ENCODE measurements at regions not wholly inside any gene's neighbourhood (a gene's known extent, or its start where the extent isn't known, plus 50 kb on each side); places are given as distances from the start of the nearest gene placed in this dataset.

DNA sequence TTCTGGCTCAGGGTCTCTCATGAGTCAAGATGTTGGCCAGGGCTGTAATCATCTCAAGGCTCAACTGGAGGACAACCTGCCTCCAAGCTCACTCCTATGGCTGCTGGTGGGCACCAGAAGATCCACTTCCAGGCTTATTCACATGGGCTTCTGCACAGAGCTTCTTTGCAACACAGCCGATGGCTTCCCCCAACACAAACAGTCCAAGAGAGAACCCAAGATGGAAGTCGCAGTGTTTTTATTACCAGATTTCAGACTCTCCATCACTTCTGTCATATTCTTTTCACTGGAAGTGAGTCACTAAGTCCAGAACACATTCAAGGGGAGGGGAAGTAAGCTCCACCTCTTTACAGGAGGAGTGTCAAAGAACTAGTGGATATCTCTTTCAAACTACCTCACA lies 75.5 kb downstream of the CD164 start (continued):
- TF ChIP-seq BACH1 (tag; IDR thresholded peaks at IDR 0.05) (peak; percentile 83; the same call in 1 of the 2 replicates), CXXC5 (CRISPR knock-in tag; IDR thresholded peaks at IDR 0.05) (peak; percentile 79), MEF2D (tag; conservative IDR thresholded peaks at IDR 0.05; ENCODE audit: low read depth) (peak; percentile 82; the same call in 1 of the 2 replicates), ZNF134 (CRISPR knock-in tag; conservative IDR thresholded peaks at IDR 0.05) (no peak), ZNF143 (CRISPR knock-in tag; IDR thresholded peaks at IDR 0.05) (no peak), PTRF (tag; IDR thresholded peaks at IDR 0.05) (peak; percentile 84), JUN (IDR thresholded peaks at IDR 0.05; ENCODE audit: borderline replicate concordance, low read depth, low read length) (peak; percentile 22; the same call in 1 of the 2 replicates), JUN (CRISPR knock-in tag; IDR thresholded peaks at IDR 0.05; ENCODE audit: borderline replicate concordance) (no peak), ZNF175 (CRISPR knock-in tag; IDR thresholded peaks at IDR 0.05; ENCODE audit: low read depth) (peak; percentile 80; the same call in 1 of the 2 replicates), PURB (CRISPR knock-in tag; IDR thresholded peaks at IDR 0.05; ENCODE audit: low read depth) (no peak), KLF6 (CRISPR knock-in tag; IDR thresholded peaks at IDR 0.05; ENCODE audit: borderline replicate concordance) (peak; percentile 69; the same call in 1 of the 2 replicates), TRIM24 (IDR thresholded peaks at IDR 0.05) (no peak), DIDO1 (tag; IDR thresholded peaks at IDR 0.05; ENCODE audit: low read depth) (no peak)
- TF ChIP-seq, protein P1, sequence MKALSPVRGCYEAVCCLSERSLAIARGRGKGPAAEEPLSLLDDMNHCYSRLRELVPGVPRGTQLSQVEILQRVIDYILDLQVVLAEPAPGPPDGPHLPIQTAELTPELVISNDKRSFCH (CRISPR knock-in tag; IDR thresholded peaks at IDR 0.05), result 0 out of 2 replicates have a peak, but pooled peaks have one; percentile 55
- TF ChIP-seq, protein P1 (tag; IDR thresholded peaks at IDR 0.05), result no peak; the same call in 1 of the 2 replicates
- TF ChIP-seq, protein P2, sequence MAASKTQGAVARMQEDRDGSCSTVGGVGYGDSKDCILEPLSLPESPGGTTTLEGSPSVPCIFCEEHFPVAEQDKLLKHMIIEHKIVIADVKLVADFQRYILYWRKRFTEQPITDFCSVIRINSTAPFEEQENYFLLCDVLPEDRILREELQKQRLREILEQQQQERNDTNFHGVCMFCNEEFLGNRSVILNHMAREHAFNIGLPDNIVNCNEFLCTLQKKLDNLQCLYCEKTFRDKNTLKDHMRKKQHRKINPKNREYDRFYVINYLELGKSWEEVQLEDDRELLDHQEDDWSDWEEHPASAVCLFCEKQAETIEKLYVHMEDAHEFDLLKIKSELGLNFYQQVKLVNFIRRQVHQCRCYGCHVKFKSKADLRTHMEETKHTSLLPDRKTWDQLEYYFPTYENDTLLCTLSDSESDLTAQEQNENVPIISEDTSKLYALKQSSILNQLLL (CRISPR knock-in tag; IDR thresholded peaks at IDR 0.05; ENCODE audit: borderline replicate concordance), result no peak
- TF ChIP-seq, protein P3, sequence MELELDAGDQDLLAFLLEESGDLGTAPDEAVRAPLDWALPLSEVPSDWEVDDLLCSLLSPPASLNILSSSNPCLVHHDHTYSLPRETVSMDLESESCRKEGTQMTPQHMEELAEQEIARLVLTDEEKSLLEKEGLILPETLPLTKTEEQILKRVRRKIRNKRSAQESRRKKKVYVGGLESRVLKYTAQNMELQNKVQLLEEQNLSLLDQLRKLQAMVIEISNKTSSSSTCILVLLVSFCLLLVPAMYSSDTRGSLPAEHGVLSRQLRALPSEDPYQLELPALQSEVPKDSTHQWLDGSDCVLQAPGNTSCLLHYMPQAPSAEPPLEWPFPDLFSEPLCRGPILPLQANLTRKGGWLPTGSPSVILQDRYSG (tag; conservative IDR thresholded peaks at IDR 0.05; ENCODE audit: low read depth), result 0 out of 2 replicates have a peak, but pooled peaks have one; percentile 64
- TF ChIP-seq, protein P4, sequence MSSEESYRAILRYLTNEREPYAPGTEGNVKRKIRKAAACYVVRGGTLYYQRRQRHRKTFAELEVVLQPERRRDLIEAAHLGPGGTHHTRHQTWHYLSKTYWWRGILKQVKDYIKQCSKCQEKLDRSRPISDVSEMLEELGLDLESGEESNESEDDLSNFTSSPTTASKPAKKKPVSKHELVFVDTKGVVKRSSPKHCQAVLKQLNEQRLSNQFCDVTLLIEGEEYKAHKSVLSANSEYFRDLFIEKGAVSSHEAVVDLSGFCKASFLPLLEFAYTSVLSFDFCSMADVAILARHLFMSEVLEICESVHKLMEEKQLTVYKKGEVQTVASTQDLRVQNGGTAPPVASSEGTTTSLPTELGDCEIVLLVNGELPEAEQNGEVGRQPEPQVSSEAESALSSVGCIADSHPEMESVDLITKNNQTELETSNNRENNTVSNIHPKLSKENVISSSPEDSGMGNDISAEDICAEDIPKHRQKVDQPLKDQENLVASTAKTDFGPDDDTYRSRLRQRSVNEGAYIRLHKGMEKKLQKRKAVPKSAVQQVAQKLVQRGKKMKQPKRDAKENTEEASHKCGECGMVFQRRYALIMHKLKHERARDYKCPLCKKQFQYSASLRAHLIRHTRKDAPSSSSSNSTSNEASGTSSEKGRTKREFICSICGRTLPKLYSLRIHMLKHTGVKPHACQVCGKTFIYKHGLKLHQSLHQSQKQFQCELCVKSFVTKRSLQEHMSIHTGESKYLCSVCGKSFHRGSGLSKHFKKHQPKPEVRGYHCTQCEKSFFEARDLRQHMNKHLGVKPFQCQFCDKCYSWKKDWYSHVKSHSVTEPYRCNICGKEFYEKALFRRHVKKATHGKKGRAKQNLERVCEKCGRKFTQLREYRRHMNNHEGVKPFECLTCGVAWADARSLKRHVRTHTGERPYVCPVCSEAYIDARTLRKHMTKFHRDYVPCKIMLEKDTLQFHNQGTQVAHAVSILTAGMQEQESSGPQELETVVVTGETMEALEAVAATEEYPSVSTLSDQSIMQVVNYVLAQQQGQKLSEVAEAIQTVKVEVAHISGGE (CRISPR knock-in tag; IDR thresholded peaks at IDR 0.05), result 0 out of 6 replicates have a peak, but pooled peaks of 1 of the 3 experiments have one; percentile 35
- TF ChIP-seq, protein P5, sequence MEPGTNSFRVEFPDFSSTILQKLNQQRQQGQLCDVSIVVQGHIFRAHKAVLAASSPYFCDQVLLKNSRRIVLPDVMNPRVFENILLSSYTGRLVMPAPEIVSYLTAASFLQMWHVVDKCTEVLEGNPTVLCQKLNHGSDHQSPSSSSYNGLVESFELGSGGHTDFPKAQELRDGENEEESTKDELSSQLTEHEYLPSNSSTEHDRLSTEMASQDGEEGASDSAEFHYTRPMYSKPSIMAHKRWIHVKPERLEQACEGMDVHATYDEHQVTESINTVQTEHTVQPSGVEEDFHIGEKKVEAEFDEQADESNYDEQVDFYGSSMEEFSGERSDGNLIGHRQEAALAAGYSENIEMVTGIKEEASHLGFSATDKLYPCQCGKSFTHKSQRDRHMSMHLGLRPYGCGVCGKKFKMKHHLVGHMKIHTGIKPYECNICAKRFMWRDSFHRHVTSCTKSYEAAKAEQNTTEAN (CRISPR knock-in tag; IDR thresholded peaks at IDR 0.05), result no peak

Data from K562 (cell line).